GM18511 (cell line): ENCODE measurements at regions not wholly inside any gene's neighbourhood (a gene's known extent, or its start where the extent isn't known, plus 50 kb on each side); places are given as distances from the start of the nearest gene placed in this dataset.
"Not testable (repeated sequence)": the region's sequence is repeated elsewhere in the genome, so short reads cannot be mapped to it uniquely, and the experiment has no call there.

ENCODE experiments used
- ATAC-seq: cut with Tn5 transposase; IDR thresholded peaks from one replicate; pipeline ENCODE4 v1.9.1; 2021; ENCODE audit warnings: mild to moderate bottlenecking, moderate library complexity; ENCODE audit not compliant: unreplicated experiment

- not testable (repeated sequence) for ATAC-seq
Measured at GRCh38 chr1:189644156-189644555, 833.5 kb downstream of the BRINP3 start.

GRCh38 chr1:189644970-189645369 is 832.7 kb downstream of the BRINP3 start:
- no peak for ATAC-seq

- no peak for ATAC-seq
Measured at GRCh38 chr1:189646066-189646465, 831.6 kb downstream of the BRINP3 start.

- no peak for ATAC-seq
Measured at GRCh38 chr1:189654906-189655305, 822.8 kb downstream of the BRINP3 start.

GRCh38 chr1:189656628-189657530 is 820.8 kb downstream of the BRINP3 start:
- no peak for ATAC-seq

GRCh38 chr1:189657715-189658114 is 819.9 kb downstream of the BRINP3 start:
- ATAC-seq = no peak

- ATAC-seq = no peak
Measured at GRCh38 chr1:189658381-189658780, 819.3 kb downstream of the BRINP3 start.

GRCh38 chr1:189659731-189660130 is 817.9 kb downstream of the BRINP3 start:
- ATAC-seq = no peak

GRCh38 chr1:189662190-189662589 is 815.5 kb downstream of the BRINP3 start:
- ATAC-seq = no peak

- ATAC-seq = no peak
Measured at GRCh38 chr1:189669846-189670245, 807.8 kb downstream of the BRINP3 start.

- no peak for ATAC-seq
Measured at GRCh38 chr1:189673217-189673616, 804.4 kb downstream of the BRINP3 start.

- no peak for ATAC-seq
Measured at GRCh38 chr1:189675712-189676244, 801.9 kb downstream of the BRINP3 start.

- ATAC-seq = no peak
Measured at GRCh38 chr1:189678779-189679178, 798.9 kb downstream of the BRINP3 start.

- peak; percentile 80 for ATAC-seq
Measured at GRCh38 chr1:189681252-189681919, 796.3 kb downstream of the BRINP3 start.

GRCh38 chr1:189682591-189682990 is 795.1 kb downstream of the BRINP3 start:
- ATAC-seq = no peak

- no peak for ATAC-seq
Measured at GRCh38 chr1:189686288-189686687, 791.4 kb downstream of the BRINP3 start.

- no peak for ATAC-seq
Measured at GRCh38 chr1:189693140-189693539, 784.5 kb downstream of the BRINP3 start.

GRCh38 chr1:189696297-189696696 is 781.4 kb downstream of the BRINP3 start:
- no peak for ATAC-seq

- ATAC-seq = no peak
Measured at GRCh38 chr1:189697113-189697512, 780.6 kb downstream of the BRINP3 start.

GRCh38 chr1:189701606-189702005 is 776.1 kb downstream of the BRINP3 start:
- ATAC-seq = no peak

- ATAC-seq = no peak
Measured at GRCh38 chr1:189706594-189706993, 771.1 kb downstream of the BRINP3 start.

- ATAC-seq = no peak
Measured at GRCh38 chr1:189708674-189709073, 769.0 kb downstream of the BRINP3 start.
